Body of pancreas (tissue), 4 donors: ENCODE measurements at regions not wholly inside any gene's neighbourhood (a gene's known extent, or its start where the extent isn't known, plus 50 kb on each side); places are given as distances from the start of the nearest gene placed in this dataset.
A peak's percentile ranks its signal among the peaks of the same experiment; 100 is the strongest.
"Not testable (repeated sequence)": the region's sequence is repeated elsewhere in the genome, so short reads cannot be mapped to it uniquely, and the experiment has no call there.

Experiments
- ATAC-seq: fragments of 150-250 bp; one replicate; pipeline ENCODE4 v1.9.1; 2016
- DNase-seq, 4 donors: peaks; one replicate each; pipeline ENCODE4 v3.0.0-alpha.2; 2019
- H3K27ac ChIP-seq, 4 donors: fragments of 200-600 bp; sonication (generic); 1 replicate in 3 of 4; 2 replicates in 1 of 4; pipeline versions ENCODE4 v1.5.1 to v1.6.1; 2016 to 2019; ENCODE audit warnings: mild to moderate bottlenecking in 1 of 4, mixed read lengths in 1 of 4, moderate library complexity in 1 of 4
- H3K27me3 ChIP-seq, 2 donors: fragments of 200-600 bp; sonication (generic); one replicate each; pipeline ENCODE4 v1.6.0; 2016; ENCODE audit warnings: mild to moderate bottlenecking in 1 of 2
- H3K36me3 ChIP-seq, 2 donors: fragments of 200-600 bp; sonication (generic); replicated peaks in 1 of 2; 2 replicates each; pipeline ENCODE4 v1.5.1; 2016; ENCODE audit warnings: low read depth in 2 of 2; ENCODE audit not compliant: insufficient read depth in 1 of 2
- H3K4me1 ChIP-seq: fragments of 200-600 bp; sonication (generic); one replicate; pipeline ENCODE4 v1.6.0; 2016
- H3K4me3 ChIP-seq, 2 donors: fragments of 200-600 bp; sonication (generic); 1 replicate in 1 of 2; 2 replicates in 1 of 2; pipeline ENCODE4 v1.5.1; 2016 to 2019
- H3K9me3 ChIP-seq, 3 donors: fragments of 200-600 bp; sonication (generic); 1 replicate in 2 of 3; 2 replicates in 1 of 3; pipeline ENCODE4 v1.5.1; 2016
- CTCF ChIP-seq, 7 experiments: fragments of 450-650 bp in 4 of 7; fragments of 200-600 bp in 3 of 7; sonication (generic) in 3 of 7; IDR thresholded peaks; one replicate each; pipeline ENCODE4 v1.5.1; 2016 to 2019; ENCODE audit warnings: antibody characterized with exemption in 7 of 7
- POLR2A ChIP-seq, 3 donors: fragments of 450-650 bp; IDR thresholded peaks; one replicate each; pipeline ENCODE4 v1.6.1; 2016; ENCODE audit warnings: antibody characterized with exemption in 3 of 3, mild to moderate bottlenecking in 2 of 3
- WGBS, 2 donors: methylation state at CpG; one replicate each; pipeline ENCODE4 v1.1.5; 2017; 5-methylcytosine and 5-hydroxymethylcytosine counted together
- intact Hi-C: fragments of 100-400 bp; cut with DNase I; formaldehyde crosslinking; loops from one replicate; pipeline ENCODE4 v1.15.1; 2023

GRCh38 chr12:116661341-116661740, 76.5 kb downstream of the SPRING1 start:
- Histone ChIP-seq H3K4me1 (peaks cover 31% of the 10 kb centered on the region), H3K27me3 (no peaks in the 10 kb centered on the region), H3K9me3 (no peaks in the 10 kb centered on the region), H3K27ac (no peak overlapping the region), H3K36me3 (no peaks in the 10 kb centered on the region), H3K4me3 (no peak overlapping the region)
- intact Hi-C loops = loop anchor here (10.0 kb wide), 1 partner anchor 127 kb away; no protein-coding TSS in a partner anchor
- TF ChIP-seq CTCF (IDR thresholded peaks at IDR 0.05) (no peak), POLR2A (IDR thresholded peaks at IDR 0.05) (no peak)
- ATAC-seq = no peak
- 93 to 95% methylated on average over 16 to 18 of the region's 18 CpGs for WGBS, 2 donors
- no peak for DNase-seq

- not testable (repeated sequence) for H3K27ac ChIP-seq, H3K36me3 ChIP-seq, H3K27me3 ChIP-seq, H3K4me3 ChIP-seq, DNase-seq, H3K9me3 ChIP-seq, ATAC-seq
- peaks cover 31% of the 10 kb centered on the region for H3K4me1 ChIP-seq
- intact Hi-C loops = loop anchor here (10.0 kb wide), 1 partner anchor 126 kb away; no protein-coding TSS in a partner anchor
- WGBS, 2 donors = 96 to 100% methylated on average over 2 to 23 of the region's 34 CpGs
Observed at GRCh38 chr12:116660740-116661139, 77.1 kb downstream of the SPRING1 start.

GRCh38 chr12:116659771-116660481, 77.9 kb downstream of the SPRING1 start:
- H3K27me3 ChIP-seq = no peaks in the 10 kb centered on the region
- no peaks in the 10 kb centered on the region for H3K9me3 ChIP-seq
- ATAC-seq (no peak), DNase-seq (no peak)
- peaks cover 31% of the 10 kb centered on the region for H3K4me1 ChIP-seq
- no peaks in the 10 kb centered on the region for H3K36me3 ChIP-seq
- WGBS, 2 donors = 73 to 80% methylated on average over 13 of the region's 13 CpGs
- H3K27ac ChIP-seq = no peak overlapping the region
- intact Hi-C loops = loop anchor here (10.0 kb wide), 1 partner anchor 125 kb away; no protein-coding TSS in a partner anchor
- no peak overlapping the region for H3K4me3 ChIP-seq
- TF ChIP-seq POLR2A (IDR thresholded peaks at IDR 0.05) (no peak), CTCF (IDR thresholded peaks at IDR 0.05) (no peak)

GRCh38 chr12:116657921-116658495, 79.9 kb downstream of the SPRING1 start:
- Histone ChIP-seq H3K27me3 (no peaks in the 10 kb centered on the region), H3K27ac (peak overlapping the region; percentile 65 to 88 (median 83)), H3K4me3 (no peak overlapping the region), H3K9me3 (no peaks in the 10 kb centered on the region), H3K4me1 (peaks cover 29% of the 10 kb centered on the region), H3K36me3 (no peaks in the 10 kb centered on the region)
- ATAC-seq (no peak), DNase-seq (no peak)
- TF ChIP-seq POLR2A (IDR thresholded peaks at IDR 0.05) (no peak), CTCF (IDR thresholded peaks at IDR 0.05) (no peak)
- intact Hi-C loops = no loop called here
- WGBS, 2 donors = 29 to 30% methylated on average over 11 of the region's 11 CpGs

GRCh38 chr12:116656306-116656705, 81.6 kb downstream of the SPRING1 start:
- 92 to 97% methylated on average over 5 of the region's 5 CpGs for WGBS, 2 donors
- no peak overlapping the region for H3K4me3 ChIP-seq

More at GRCh38 chr12:116656306-116656705, 81.6 kb downstream of the SPRING1 start:
- Histone ChIP-seq H3K4me1 (peaks cover 17% of the 10 kb centered on the region), H3K27ac (no peak overlapping the region), H3K9me3 (no peaks in the 10 kb centered on the region), H3K27me3 (no peaks in the 10 kb centered on the region), H3K36me3 (no peaks in the 10 kb centered on the region)
- intact Hi-C loops = no loop called here
- no peak for ATAC-seq
- DNase-seq = no peak
- no peak for TF ChIP-seq POLR2A (IDR thresholded peaks at IDR 0.05)
- TF ChIP-seq CTCF (IDR thresholded peaks at IDR 0.05) = no peak
